Activated B cell treated with CpG ODN at 0.5 μM for 24 hours (primary cell): ENCODE measurements at regions not wholly inside any gene's neighbourhood (a gene's known extent, or its start where the extent isn't known, plus 50 kb on each side); places are given as distances from the start of the nearest gene placed in this dataset.

Experiments used
- ATAC-seq: fragments of 200-7000 bp; cut with Tn5 transposase; one replicate; pipeline ENCODE4 v1.10.0; 2021; ENCODE audit warnings: low read depth, mild to moderate bottlenecking, moderate library complexity
- CTCF ChIA-PET: fragments of 350-600 bp; sonication (Branson Sonifier 250); formaldehyde crosslinking; loops from one replicate; lab custom pipeline; 2021; ENCODE audit warnings: antibody characterized with exemption; lab: Charles Lee
- POLR2A ChIA-PET: fragments of 350-600 bp; sonication (Branson Sonifier 250); formaldehyde crosslinking; loops from one replicate; lab custom pipeline; 2021; ENCODE audit warnings: antibody characterized with exemption; lab: Charles Lee
- DNase-seq: peaks from one replicate; pipeline ENCODE4 v3.0.0; 2022
- H3K27ac Mint-ChIP-seq: one replicate; pipeline ENCODE4 v1.8.0; 2020; ENCODE audit warnings: mixed read lengths
- H3K27me3 Mint-ChIP-seq: one replicate; pipeline ENCODE4 v1.8.0; 2021; ENCODE audit warnings: mixed read lengths
- H3K36me3 Mint-ChIP-seq: one replicate; pipeline ENCODE4 v1.8.0; 2021; ENCODE audit warnings: low read depth, mixed read lengths
- H3K4me1 Mint-ChIP-seq: one replicate; pipeline ENCODE4 v1.8.0; 2021; ENCODE audit warnings: mixed read lengths
- H3K4me3 Mint-ChIP-seq: one replicate; pipeline ENCODE4 v1.8.0; 2020; ENCODE audit warnings: mild to moderate bottlenecking, mixed read lengths
- H3K9me3 Mint-ChIP-seq: one replicate; pipeline ENCODE4 v1.8.0; 2020; ENCODE audit warnings: mixed read lengths
- CTCF ChIP-seq: fragments of 200-600 bp; IDR thresholded peaks from one replicate; pipeline ENCODE4 v1.8.0; 2022; ENCODE audit warnings: antibody characterized with exemption, mild to moderate bottlenecking
- intact Hi-C: fragments of 100-400 bp; cut with micrococcal nuclease; formaldehyde crosslinking; loops from one replicate; pipeline ENCODE4 v1.15.1; 2024

DNA sequence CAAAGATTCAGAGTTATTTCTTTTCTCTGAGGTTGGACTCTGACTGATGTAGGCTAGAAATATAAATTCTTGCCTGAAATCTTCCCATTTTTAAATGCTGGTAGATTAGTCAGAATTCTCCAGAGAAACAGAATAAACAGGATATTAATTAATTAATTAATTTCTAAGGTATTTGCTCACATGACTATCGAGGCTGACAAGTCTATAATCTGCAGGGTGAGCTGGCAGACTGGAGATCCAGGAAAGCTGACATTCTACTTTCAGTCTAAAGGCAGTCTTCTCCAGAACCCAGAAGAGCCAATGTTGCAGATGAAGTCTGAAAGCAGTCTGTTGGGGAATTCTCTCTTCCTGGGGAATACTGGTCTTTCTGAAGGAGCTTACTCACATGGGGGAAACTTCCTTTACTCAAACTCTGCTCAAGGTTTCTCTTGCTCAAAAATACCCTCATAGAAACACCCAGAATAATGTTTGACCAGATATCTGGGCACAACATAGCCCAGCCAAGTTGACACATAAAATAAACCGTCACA lies 189.7 kb downstream of the KIF20B start:
- TF ChIP-seq CTCF, result no peak
- intact Hi-C loops, result no loop called here
- Mint-ChIP-seq H3K36me3 (no peaks in the 10 kb centered on the region), H3K27ac (peak overlapping the region; percentile 98), H3K4me1 (peaks cover 59% of the 10 kb centered on the region), H3K4me3 (no peak overlapping the region), H3K9me3 (no peaks in the 10 kb centered on the region), H3K27me3 (peaks cover under 1% of the 10 kb centered on the region)
- ChIA-PET POLR2A (no interaction called here), CTCF (no interaction called here)
- DNase-seq (no peak), ATAC-seq (no peak)

GRCh38 chr10:89894051-89894450 lies 192.7 kb downstream of the KIF20B start:
- CTCF ChIA-PET, result no interaction called here
- Mint-ChIP-seq H3K4me1 (peaks cover 48% of the 10 kb centered on the region), H3K9me3 (peaks cover 2% of the 10 kb centered on the region), H3K27me3 (no peaks in the 10 kb centered on the region), H3K27ac (no peak overlapping the region), H3K36me3 (no peaks in the 10 kb centered on the region), H3K4me3 (no peak overlapping the region)
- DNase-seq (no peak), ATAC-seq (no peak)
- POLR2A ChIA-PET, result no interaction called here
- intact Hi-C loops, result no loop called here
- no peak for TF ChIP-seq CTCF

- H3K9me3 Mint-ChIP-seq, result peaks cover 2% of the 10 kb centered on the region
- ATAC-seq (no peak), DNase-seq (no peak)
- no peak for TF ChIP-seq CTCF
- peaks cover 43% of the 10 kb centered on the region for H3K4me1 Mint-ChIP-seq
- no peaks in the 10 kb centered on the region for H3K36me3 Mint-ChIP-seq
- intact Hi-C loops, result no loop called here
- ChIA-PET POLR2A (no interaction called here), CTCF (no interaction called here)
- no peaks in the 10 kb centered on the region for H3K27me3 Mint-ChIP-seq
- no peak overlapping the region for H3K4me3 Mint-ChIP-seq
- no peak overlapping the region for H3K27ac Mint-ChIP-seq
Observed at GRCh38 chr10:89900554-89900953, 199.2 kb downstream of the KIF20B start.

DNA sequence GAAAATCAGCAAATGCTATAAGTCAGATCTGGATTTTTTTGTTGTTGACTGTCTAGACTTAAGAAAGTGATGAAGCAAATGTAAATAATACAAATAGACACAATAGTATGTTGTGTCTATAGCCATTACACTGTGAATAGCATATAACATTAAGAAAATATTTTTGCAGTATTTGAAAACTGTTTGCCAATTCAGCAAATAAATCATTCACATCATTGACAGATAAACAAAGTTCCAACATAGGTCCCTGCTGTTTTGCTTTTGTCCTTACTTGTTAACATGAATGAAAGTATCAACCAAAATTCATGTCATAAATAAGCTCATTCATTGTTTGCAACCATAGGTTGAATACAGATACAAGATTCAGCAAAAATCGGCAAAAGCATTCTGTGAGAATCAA lies 200.5 kb downstream of the KIF20B start:
- ChIA-PET CTCF (no interaction called here), POLR2A (no interaction called here)
- DNase-seq (no peak), ATAC-seq (no peak)
- intact Hi-C loops, result no loop called here
- Mint-ChIP-seq H3K27me3 (no peaks in the 10 kb centered on the region), H3K4me1 (peaks cover 39% of the 10 kb centered on the region), H3K9me3 (no peaks in the 10 kb centered on the region), H3K36me3 (no peaks in the 10 kb centered on the region), H3K27ac (no peak overlapping the region), H3K4me3 (no peak overlapping the region)
- no peak for TF ChIP-seq CTCF

DNA sequence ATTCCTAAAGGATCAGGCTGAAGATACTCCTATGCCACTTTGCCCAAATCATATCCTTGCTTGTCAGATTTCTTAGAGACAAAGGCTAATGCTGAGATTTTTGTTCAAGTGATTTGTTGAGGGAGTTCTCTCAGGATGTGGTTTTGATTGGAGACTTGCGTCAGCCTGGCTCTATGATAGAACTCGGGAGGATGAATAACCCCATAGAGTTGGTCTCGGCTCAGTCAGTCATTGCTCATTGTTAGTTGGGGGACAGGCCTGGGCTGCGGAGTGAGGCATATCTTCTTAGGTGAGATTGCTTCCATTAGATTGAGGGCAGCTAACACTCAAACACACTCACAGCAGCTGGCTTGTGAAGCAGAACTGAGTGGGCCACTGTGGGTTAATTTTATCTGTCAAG lies 203.4 kb downstream of the KIF20B start:
- no peaks in the 10 kb centered on the region for H3K36me3 Mint-ChIP-seq

More for the DNA sequence above, 203.4 kb downstream of the KIF20B start:
- Mint-ChIP-seq H3K4me1 (peaks cover 27% of the 10 kb centered on the region), H3K27ac (no peak overlapping the region), H3K27me3 (peaks cover 4% of the 10 kb centered on the region), H3K9me3 (no peaks in the 10 kb centered on the region), H3K4me3 (no peak overlapping the region)
- intact Hi-C loops, result no loop called here
- POLR2A ChIA-PET, result interaction anchor here (0.5 kb wide), 1 partner anchor 16 kb away, joined by 3 read pairs; no protein-coding TSS in a partner anchor
- DNase-seq, result no peak
- no peak for TF ChIP-seq CTCF
- CTCF ChIA-PET, result no interaction called here
- ATAC-seq, result peak; percentile 42
